HEK293 (cell line): ENCODE measurements at regions not wholly inside any gene's neighbourhood (a gene's known extent, or its start where the extent isn't known, plus 50 kb on each side); places are given as distances from the start of the nearest gene placed in this dataset.

Source experiments
- HOXC10 ChIP-seq: sonication (generic); formaldehyde crosslinking; IDR thresholded peaks from 2 replicates; pipeline ENCODE4 v1.8.1; 2023; ENCODE audit warnings: mild to moderate bottlenecking, missing genetic modification reagents
- PRDM1 ChIP-seq: fragments of 450-650 bp; formaldehyde crosslinking; IDR thresholded peaks from 2 replicates; pipeline ENCODE4; 2016; ENCODE audit warnings: missing biosample characterization, missing genetic modification characterization
- TCF7L2 ChIP-seq: IDR thresholded peaks from 2 replicates; pipeline ENCODE4 v1.6.1; 2011; ENCODE audit warnings: low read depth, mild to moderate bottlenecking, inconsistent platforms, low read length, moderate library complexity, borderline replicate concordance
- ZBTB1 ChIP-seq: fragments of 450-650 bp; formaldehyde crosslinking; IDR thresholded peaks from 2 replicates; pipeline ENCODE4 v1.5.1; 2016; ENCODE audit warnings: missing biosample characterization, missing genetic modification characterization
- ZBTB17 ChIP-seq: fragments of 450-650 bp; formaldehyde crosslinking; IDR thresholded peaks from 2 replicates; pipeline ENCODE4 v1.5.1; 2016; ENCODE audit warnings: missing biosample characterization, missing genetic modification characterization
- ZFP41 ChIP-seq: fragments of 450-650 bp; formaldehyde crosslinking; IDR thresholded peaks from 2 replicates; pipeline ENCODE4 v1.5.1; 2016; ENCODE audit warnings: missing biosample characterization, missing genetic modification characterization, borderline replicate concordance
- ZNF114 ChIP-seq: fragments of 450-650 bp; formaldehyde crosslinking; IDR thresholded peaks from 2 replicates; pipeline ENCODE4 v1.5.0; 2017; ENCODE audit warnings: missing biosample characterization, missing genetic modification characterization
- ZNF184 ChIP-seq: fragments of 450-650 bp; IDR thresholded peaks from 2 replicates; pipeline ENCODE4 v1.5.1; 2018; ENCODE audit warnings: missing biosample characterization, mild to moderate bottlenecking, missing genetic modification characterization
- ZNF19 ChIP-seq: fragments of 450-650 bp; formaldehyde crosslinking; IDR thresholded peaks from 2 replicates; pipeline ENCODE4; 2016; ENCODE audit warnings: missing biosample characterization, missing genetic modification characterization, low read depth
- ZNF24 ChIP-seq: fragments of 450-650 bp; formaldehyde crosslinking; IDR thresholded peaks from 2 replicates; pipeline ENCODE4 v1.5.1; 2016; ENCODE audit warnings: missing biosample characterization, missing genetic modification characterization
- ZNF341 ChIP-seq: fragments of 450-650 bp; formaldehyde crosslinking; IDR thresholded peaks from 2 replicates; pipeline ENCODE4; 2016; ENCODE audit warnings: low read depth, missing biosample characterization, missing genetic modification characterization
- ZNF501 ChIP-seq: fragments of 450-650 bp; formaldehyde crosslinking; IDR thresholded peaks from 2 replicates; pipeline ENCODE4 v1.5.1; 2016; ENCODE audit warnings: missing biosample characterization, missing genetic modification characterization
- ZNF560 ChIP-seq: fragments of 450-650 bp; formaldehyde crosslinking; IDR thresholded peaks from 2 replicates; pipeline ENCODE4 v1.5.1; 2017; ENCODE audit warnings: missing biosample characterization, missing genetic modification characterization, borderline replicate concordance
- ZNF596 ChIP-seq: fragments of 450-650 bp; IDR thresholded peaks from 2 replicates; pipeline ENCODE4 v1.5.0; 2018; ENCODE audit warnings: missing biosample characterization, mild to moderate bottlenecking, missing genetic modification characterization, moderate library complexity
- ZNF677 ChIP-seq: fragments of 450-650 bp; IDR thresholded peaks from 2 replicates; pipeline ENCODE4 v1.5.0; 2018; ENCODE audit warnings: missing biosample characterization, mild to moderate bottlenecking, missing genetic modification characterization, moderate library complexity
- ZNF701 ChIP-seq: fragments of 450-650 bp; formaldehyde crosslinking; IDR thresholded peaks from 2 replicates; pipeline ENCODE4 v1.5.1; 2016; ENCODE audit warnings: missing biosample characterization, missing genetic modification characterization
- ZNF768 ChIP-seq: fragments of 450-650 bp; formaldehyde crosslinking; IDR thresholded peaks from 2 replicates; pipeline ENCODE4 v1.5.1; 2018; ENCODE audit warnings: missing biosample characterization, mild to moderate bottlenecking, missing genetic modification characterization
- ZNF792 ChIP-seq: fragments of 450-650 bp; formaldehyde crosslinking; IDR thresholded peaks from 2 replicates; pipeline ENCODE4 v1.5.1; 2016; ENCODE audit warnings: missing biosample characterization, missing genetic modification characterization
- TF ChIP-seq, protein P1 (sequence below): fragments of 450-650 bp; formaldehyde crosslinking; IDR thresholded peaks from 2 replicates; pipeline ENCODE4 v1.5.1; 2016; ENCODE audit warnings: missing biosample characterization, missing genetic modification characterization
- TF ChIP-seq, protein P2 (sequence below): fragments of 450-650 bp; formaldehyde crosslinking; IDR thresholded peaks from 2 replicates; pipeline ENCODE4 v1.5.1; 2016; ENCODE audit warnings: missing biosample characterization, missing genetic modification characterization, borderline replicate concordance
- TF ChIP-seq, protein P3 (sequence below): fragments of 450-650 bp; formaldehyde crosslinking; IDR thresholded peaks from 2 replicates; pipeline ENCODE4 v1.5.1; 2016; ENCODE audit warnings: missing biosample characterization, missing genetic modification characterization, borderline replicate concordance
- TF ChIP-seq, protein P4 (sequence below): fragments of 450-650 bp; formaldehyde crosslinking; IDR thresholded peaks from 2 replicates; pipeline ENCODE4 v1.5.1; 2016; ENCODE audit warnings: missing biosample characterization, missing genetic modification characterization
- TF ChIP-seq, protein P5 (sequence below): fragments of 450-650 bp; formaldehyde crosslinking; IDR thresholded peaks from 2 replicates; pipeline ENCODE4 v1.5.1; 2016; ENCODE audit warnings: missing biosample characterization, missing genetic modification characterization
- TF ChIP-seq, protein P6 (sequence below): fragments of 450-650 bp; formaldehyde crosslinking; IDR thresholded peaks from 2 replicates; pipeline ENCODE4 v1.5.1; 2016; ENCODE audit warnings: missing biosample characterization, missing genetic modification characterization

DNA sequence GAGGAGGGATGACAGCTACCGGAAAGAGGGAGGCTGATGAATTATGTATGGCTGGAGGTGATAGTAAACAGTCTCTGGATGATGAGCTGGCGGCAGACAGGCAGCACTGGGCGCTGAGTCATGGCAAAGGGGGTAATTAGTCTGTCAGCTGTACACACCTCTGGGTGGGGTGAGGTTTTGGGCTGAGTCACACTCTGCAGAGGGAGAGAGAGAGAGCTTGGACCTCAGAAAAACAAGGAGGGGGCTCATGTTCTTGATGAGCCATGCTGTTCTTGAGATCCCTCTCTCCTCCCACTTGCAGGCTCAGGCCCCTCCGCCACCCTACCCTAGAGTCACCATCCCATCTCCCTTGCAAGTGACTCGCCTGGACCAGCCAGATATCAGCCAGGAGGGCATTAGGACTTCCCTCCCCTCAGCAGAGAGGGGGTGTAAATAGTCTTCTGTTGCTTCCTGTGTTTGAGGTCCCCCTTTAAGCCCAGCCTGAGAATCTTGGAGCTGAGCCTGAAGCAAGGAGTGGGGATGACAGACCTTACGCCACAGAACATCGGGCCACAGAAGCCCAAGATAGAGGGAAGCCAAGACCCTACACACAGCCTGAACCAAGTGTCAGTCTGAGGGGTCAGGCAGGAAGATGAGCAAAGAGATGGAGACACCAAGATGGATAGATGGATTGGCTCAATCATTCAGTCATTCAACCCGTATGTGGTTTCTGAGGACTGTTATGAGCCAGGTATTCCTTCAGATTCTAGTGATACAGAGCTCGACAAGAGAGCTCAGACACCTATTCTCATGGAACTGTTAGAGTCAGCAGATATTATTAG is 383.2 kb upstream of the CCL2 start (continued):
- TF ChIP-seq, protein P1, sequence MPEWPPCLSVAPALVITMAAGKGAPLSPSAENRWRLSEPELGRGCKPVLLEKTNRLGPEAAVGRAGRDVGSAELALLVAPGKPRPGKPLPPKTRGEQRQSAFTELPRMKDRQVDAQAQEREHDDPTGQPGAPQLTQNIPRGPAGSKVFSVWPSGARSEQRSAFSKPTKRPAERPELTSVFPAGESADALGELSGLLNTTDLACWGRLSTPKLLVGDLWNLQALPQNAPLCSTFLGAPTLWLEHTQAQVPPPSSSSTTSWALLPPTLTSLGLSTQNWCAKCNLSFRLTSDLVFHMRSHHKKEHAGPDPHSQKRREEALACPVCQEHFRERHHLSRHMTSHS, result no peak
- TF ChIP-seq, protein P2, sequence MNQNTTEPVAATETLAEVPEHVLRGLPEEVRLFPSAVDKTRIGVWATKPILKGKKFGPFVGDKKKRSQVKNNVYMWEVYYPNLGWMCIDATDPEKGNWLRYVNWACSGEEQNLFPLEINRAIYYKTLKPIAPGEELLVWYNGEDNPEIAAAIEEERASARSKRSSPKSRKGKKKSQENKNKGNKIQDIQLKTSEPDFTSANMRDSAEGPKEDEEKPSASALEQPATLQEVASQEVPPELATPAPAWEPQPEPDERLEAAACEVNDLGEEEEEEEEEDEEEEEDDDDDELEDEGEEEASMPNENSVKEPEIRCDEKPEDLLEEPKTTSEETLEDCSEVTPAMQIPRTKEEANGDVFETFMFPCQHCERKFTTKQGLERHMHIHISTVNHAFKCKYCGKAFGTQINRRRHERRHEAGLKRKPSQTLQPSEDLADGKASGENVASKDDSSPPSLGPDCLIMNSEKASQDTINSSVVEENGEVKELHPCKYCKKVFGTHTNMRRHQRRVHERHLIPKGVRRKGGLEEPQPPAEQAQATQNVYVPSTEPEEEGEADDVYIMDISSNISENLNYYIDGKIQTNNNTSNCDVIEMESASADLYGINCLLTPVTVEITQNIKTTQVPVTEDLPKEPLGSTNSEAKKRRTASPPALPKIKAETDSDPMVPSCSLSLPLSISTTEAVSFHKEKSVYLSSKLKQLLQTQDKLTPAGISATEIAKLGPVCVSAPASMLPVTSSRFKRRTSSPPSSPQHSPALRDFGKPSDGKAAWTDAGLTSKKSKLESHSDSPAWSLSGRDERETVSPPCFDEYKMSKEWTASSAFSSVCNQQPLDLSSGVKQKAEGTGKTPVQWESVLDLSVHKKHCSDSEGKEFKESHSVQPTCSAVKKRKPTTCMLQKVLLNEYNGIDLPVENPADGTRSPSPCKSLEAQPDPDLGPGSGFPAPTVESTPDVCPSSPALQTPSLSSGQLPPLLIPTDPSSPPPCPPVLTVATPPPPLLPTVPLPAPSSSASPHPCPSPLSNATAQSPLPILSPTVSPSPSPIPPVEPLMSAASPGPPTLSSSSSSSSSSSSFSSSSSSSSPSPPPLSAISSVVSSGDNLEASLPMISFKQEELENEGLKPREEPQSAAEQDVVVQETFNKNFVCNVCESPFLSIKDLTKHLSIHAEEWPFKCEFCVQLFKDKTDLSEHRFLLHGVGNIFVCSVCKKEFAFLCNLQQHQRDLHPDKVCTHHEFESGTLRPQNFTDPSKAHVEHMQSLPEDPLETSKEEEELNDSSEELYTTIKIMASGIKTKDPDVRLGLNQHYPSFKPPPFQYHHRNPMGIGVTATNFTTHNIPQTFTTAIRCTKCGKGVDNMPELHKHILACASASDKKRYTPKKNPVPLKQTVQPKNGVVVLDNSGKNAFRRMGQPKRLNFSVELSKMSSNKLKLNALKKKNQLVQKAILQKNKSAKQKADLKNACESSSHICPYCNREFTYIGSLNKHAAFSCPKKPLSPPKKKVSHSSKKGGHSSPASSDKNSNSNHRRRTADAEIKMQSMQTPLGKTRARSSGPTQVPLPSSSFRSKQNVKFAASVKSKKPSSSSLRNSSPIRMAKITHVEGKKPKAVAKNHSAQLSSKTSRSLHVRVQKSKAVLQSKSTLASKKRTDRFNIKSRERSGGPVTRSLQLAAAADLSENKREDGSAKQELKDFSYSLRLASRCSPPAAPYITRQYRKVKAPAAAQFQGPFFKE (tag by site-specific recombination), result no peak
- TF ChIP-seq, protein P3, sequence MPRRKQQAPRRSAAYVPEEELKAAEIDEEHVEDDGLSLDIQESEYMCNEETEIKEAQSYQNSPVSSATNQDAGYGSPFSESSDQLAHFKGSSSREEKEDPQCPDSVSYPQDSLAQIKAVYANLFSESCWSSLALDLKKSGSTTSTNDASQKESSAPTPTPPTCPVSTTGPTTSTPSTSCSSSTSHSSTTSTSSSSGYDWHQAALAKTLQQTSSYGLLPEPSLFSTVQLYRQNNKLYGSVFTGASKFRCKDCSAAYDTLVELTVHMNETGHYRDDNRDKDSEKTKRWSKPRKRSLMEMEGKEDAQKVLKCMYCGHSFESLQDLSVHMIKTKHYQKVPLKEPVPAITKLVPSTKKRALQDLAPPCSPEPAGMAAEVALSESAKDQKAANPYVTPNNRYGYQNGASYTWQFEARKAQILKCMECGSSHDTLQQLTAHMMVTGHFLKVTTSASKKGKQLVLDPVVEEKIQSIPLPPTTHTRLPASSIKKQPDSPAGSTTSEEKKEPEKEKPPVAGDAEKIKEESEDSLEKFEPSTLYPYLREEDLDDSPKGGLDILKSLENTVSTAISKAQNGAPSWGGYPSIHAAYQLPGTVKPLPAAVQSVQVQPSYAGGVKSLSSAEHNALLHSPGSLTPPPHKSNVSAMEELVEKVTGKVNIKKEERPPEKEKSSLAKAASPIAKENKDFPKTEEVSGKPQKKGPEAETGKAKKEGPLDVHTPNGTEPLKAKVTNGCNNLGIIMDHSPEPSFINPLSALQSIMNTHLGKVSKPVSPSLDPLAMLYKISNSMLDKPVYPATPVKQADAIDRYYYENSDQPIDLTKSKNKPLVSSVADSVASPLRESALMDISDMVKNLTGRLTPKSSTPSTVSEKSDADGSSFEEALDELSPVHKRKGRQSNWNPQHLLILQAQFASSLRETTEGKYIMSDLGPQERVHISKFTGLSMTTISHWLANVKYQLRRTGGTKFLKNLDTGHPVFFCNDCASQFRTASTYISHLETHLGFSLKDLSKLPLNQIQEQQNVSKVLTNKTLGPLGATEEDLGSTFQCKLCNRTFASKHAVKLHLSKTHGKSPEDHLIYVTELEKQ (tag by site-specific recombination), result peak; percentile 43; the same call in 1 of the 2 replicates
- TF ChIP-seq ZNF792 (tag by site-specific recombination) (no peak), ZNF19 (no peak), ZNF701 (tag by site-specific recombination) (no peak), ZNF24 (tag by site-specific recombination) (no peak), ZNF184 (0 out of 2 replicates have a peak, but pooled peaks have one; percentile 51), PRDM1 (tag by site-specific recombination) (no peak), ZFP41 (no peak), ZNF677 (tag by site-specific recombination) (no peak), HOXC10 (CRISPR knock-in tag) (no peak), ZNF114 (tag by site-specific recombination) (no peak), ZNF501 (tag by site-specific recombination) (no peak), ZNF560 (no peak), ZBTB17 (tag by site-specific recombination) (no peak), ZBTB1 (tag by site-specific recombination) (no peak), ZNF596 (tag by site-specific recombination) (no peak), ZNF341 (tag by site-specific recombination) (peak; percentile 49; the same call in 1 of the 2 replicates), TCF7L2 (no peak), ZNF768 (tag by site-specific recombination) (no peak)
- TF ChIP-seq, protein P4, sequence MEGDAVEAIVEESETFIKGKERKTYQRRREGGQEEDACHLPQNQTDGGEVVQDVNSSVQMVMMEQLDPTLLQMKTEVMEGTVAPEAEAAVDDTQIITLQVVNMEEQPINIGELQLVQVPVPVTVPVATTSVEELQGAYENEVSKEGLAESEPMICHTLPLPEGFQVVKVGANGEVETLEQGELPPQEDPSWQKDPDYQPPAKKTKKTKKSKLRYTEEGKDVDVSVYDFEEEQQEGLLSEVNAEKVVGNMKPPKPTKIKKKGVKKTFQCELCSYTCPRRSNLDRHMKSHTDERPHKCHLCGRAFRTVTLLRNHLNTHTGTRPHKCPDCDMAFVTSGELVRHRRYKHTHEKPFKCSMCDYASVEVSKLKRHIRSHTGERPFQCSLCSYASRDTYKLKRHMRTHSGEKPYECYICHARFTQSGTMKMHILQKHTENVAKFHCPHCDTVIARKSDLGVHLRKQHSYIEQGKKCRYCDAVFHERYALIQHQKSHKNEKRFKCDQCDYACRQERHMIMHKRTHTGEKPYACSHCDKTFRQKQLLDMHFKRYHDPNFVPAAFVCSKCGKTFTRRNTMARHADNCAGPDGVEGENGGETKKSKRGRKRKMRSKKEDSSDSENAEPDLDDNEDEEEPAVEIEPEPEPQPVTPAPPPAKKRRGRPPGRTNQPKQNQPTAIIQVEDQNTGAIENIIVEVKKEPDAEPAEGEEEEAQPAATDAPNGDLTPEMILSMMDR (tag by site-specific recombination), result no peak
- TF ChIP-seq, protein P5, sequence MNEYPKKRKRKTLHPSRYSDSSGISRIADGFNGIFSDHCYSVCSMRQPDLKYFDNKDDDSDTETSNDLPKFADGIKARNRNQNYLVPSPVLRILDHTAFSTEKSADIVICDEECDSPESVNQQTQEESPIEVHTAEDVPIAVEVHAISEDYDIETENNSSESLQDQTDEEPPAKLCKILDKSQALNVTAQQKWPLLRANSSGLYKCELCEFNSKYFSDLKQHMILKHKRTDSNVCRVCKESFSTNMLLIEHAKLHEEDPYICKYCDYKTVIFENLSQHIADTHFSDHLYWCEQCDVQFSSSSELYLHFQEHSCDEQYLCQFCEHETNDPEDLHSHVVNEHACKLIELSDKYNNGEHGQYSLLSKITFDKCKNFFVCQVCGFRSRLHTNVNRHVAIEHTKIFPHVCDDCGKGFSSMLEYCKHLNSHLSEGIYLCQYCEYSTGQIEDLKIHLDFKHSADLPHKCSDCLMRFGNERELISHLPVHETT, result no peak
- TF ChIP-seq, protein P6, sequence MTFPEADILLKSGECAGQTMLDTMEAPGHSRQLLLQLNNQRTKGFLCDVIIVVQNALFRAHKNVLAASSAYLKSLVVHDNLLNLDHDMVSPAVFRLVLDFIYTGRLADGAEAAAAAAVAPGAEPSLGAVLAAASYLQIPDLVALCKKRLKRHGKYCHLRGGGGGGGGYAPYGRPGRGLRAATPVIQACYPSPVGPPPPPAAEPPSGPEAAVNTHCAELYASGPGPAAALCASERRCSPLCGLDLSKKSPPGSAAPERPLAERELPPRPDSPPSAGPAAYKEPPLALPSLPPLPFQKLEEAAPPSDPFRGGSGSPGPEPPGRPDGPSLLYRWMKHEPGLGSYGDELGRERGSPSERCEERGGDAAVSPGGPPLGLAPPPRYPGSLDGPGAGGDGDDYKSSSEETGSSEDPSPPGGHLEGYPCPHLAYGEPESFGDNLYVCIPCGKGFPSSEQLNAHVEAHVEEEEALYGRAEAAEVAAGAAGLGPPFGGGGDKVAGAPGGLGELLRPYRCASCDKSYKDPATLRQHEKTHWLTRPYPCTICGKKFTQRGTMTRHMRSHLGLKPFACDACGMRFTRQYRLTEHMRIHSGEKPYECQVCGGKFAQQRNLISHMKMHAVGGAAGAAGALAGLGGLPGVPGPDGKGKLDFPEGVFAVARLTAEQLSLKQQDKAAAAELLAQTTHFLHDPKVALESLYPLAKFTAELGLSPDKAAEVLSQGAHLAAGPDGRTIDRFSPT (tag by site-specific recombination), result 0 out of 2 replicates have a peak, but pooled peaks have one; percentile 24
